ENCODE measurements at regions not wholly inside any gene's neighbourhood (a gene's known extent, or its start where the extent isn't known, plus 50 kb on each side); places are given as distances from the start of the nearest gene placed in this dataset.

DNA sequence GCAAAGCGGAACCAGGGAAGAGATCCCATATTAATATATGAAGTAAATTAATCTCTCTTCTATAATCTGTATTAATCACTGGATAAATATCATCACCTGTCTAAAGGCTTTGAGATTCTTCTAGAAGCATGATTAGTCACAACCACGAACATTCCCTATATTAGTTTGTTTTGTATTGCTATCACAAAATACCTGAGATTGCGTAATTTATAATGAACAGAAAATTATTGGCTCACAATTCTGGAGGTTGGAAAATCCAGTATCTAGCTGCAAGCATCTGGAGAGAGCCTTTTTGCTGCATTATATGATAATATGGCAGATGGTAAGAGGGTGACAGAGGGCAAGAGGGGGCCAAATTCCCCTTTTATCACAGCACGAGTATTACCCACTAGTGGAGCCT lies 532.6 kb upstream of the EPHA5 start:
- TF ChIP-seq POLR2A (IDR thresholded peaks at IDR 0.05) (no peak), EP300 (IDR thresholded peaks at IDR 0.05) (no peak), POLR2AphosphoS5 (IDR thresholded peaks at IDR 0.05) (no peak)
- TF ChIP-seq, protein P1, sequence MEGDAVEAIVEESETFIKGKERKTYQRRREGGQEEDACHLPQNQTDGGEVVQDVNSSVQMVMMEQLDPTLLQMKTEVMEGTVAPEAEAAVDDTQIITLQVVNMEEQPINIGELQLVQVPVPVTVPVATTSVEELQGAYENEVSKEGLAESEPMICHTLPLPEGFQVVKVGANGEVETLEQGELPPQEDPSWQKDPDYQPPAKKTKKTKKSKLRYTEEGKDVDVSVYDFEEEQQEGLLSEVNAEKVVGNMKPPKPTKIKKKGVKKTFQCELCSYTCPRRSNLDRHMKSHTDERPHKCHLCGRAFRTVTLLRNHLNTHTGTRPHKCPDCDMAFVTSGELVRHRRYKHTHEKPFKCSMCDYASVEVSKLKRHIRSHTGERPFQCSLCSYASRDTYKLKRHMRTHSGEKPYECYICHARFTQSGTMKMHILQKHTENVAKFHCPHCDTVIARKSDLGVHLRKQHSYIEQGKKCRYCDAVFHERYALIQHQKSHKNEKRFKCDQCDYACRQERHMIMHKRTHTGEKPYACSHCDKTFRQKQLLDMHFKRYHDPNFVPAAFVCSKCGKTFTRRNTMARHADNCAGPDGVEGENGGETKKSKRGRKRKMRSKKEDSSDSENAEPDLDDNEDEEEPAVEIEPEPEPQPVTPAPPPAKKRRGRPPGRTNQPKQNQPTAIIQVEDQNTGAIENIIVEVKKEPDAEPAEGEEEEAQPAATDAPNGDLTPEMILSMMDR (IDR thresholded peaks at IDR 0.05) = no peak
